PC-9 (cell line): ENCODE measurements at regions not wholly inside any gene's neighbourhood (a gene's known extent, or its start where the extent isn't known, plus 50 kb on each side); places are given as distances from the start of the nearest gene placed in this dataset.

Experiments
- BruUV-seq: library from RNA; stranded (reverse); fragments of 400-500 nt; replicated peaks from 2 replicates; lab custom pipeline; 2021; lab: Mats Ljungman, UMichigan
- CTCF ChIA-PET: fragments of 300-600 bp; sonication (Branson Sonifier 250); formaldehyde crosslinking; loops from one replicate; lab custom pipeline; 2022; ENCODE audit warnings: antibody characterized with exemption; lab: Charles Lee
- POLR2A ChIA-PET: fragments of 300-600 bp; sonication (Branson Sonifier 250); formaldehyde crosslinking; loops from one replicate; lab custom pipeline; 2022; ENCODE audit warnings: antibody characterized with exemption; ENCODE audit not compliant: unreplicated experiment; lab: Charles Lee
- DNase-seq, 2 experiments: peaks; one replicate each; pipeline versions ENCODE4 v3.0.0 to v3.0.0-alpha.2; 2015 to 2022; ENCODE audit warnings: mixed read lengths in 1 of 2
- H2AFZ ChIP-seq: fragments of 200-600 bp; sonication (generic); 2 replicates; pipeline ENCODE4 v1.8.1; 2017; ENCODE audit warnings: antibody characterized with exemption
- H3F3A ChIP-seq: fragments of 200-600 bp; sonication (generic); 2 replicates; pipeline ENCODE4 v1.8.1; 2017; ENCODE audit warnings: antibody characterized with exemption, mild to moderate bottlenecking, low read depth; ENCODE audit not compliant: insufficient read depth
- H3K27ac ChIP-seq: fragments of 200-600 bp; sonication (generic); 2 replicates; pipeline ENCODE4 v1.6.1; 2016; ENCODE audit warnings: mixed run types
- H3K27me3 ChIP-seq: fragments of 200-600 bp; sonication (generic); 2 replicates; pipeline ENCODE4 v1.6.1; 2016; ENCODE audit warnings: low read depth, mixed run types; ENCODE audit not compliant: insufficient read depth
- H3K36me3 ChIP-seq: fragments of 200-600 bp; sonication (generic); 2 replicates; pipeline ENCODE4 v1.6.1; 2016; ENCODE audit warnings: low read depth, mixed run types
- H3K4me1 ChIP-seq: fragments of 200-600 bp; sonication (generic); replicated peaks from 2 replicates; pipeline ENCODE4 v1.6.1; 2016; ENCODE audit warnings: mixed run types; ENCODE audit not compliant: insufficient read depth
- H3K4me2 ChIP-seq: fragments of 200-600 bp; sonication (generic); 2 replicates; pipeline ENCODE4 v1.6.1; 2017; ENCODE audit warnings: mixed run types
- H3K4me3 ChIP-seq: fragments of 200-600 bp; sonication (generic); 2 replicates; pipeline ENCODE4 v1.6.1; 2016; ENCODE audit warnings: mixed run types
- H3K79me2 ChIP-seq: fragments of 200-600 bp; sonication (generic); 2 replicates; pipeline ENCODE4 v1.6.1; 2017; ENCODE audit warnings: low read depth, mixed run types
- H3K9me2 ChIP-seq: fragments of 200-600 bp; sonication (generic); 2 replicates; pipeline ENCODE4 v1.8.1; 2017; ENCODE audit warnings: mild to moderate bottlenecking; ENCODE audit not compliant: insufficient read depth
- H3K9me3 ChIP-seq: fragments of 200-600 bp; sonication (generic); 2 replicates; pipeline ENCODE4 v1.8.1; 2016; ENCODE audit warnings: low read depth; ENCODE audit not compliant: insufficient read depth
- H4K20me1 ChIP-seq: fragments of 200-600 bp; sonication (generic); 2 replicates; pipeline ENCODE4 v1.8.1; 2017; ENCODE audit not compliant: insufficient read depth
- CTCF ChIP-seq: fragments of 200-600 bp; sonication (generic); conservative IDR thresholded peaks from 2 replicates; pipeline ENCODE4 v1.6.1; 2017; ENCODE audit warnings: mixed run types, antibody characterized with exemption, mild to moderate bottlenecking, moderate library complexity
- EZH2 ChIP-seq: fragments of 200-600 bp; sonication (generic); IDR thresholded peaks from 2 replicates; pipeline ENCODE4 v1.8.0; 2017; ENCODE audit warnings: antibody characterized with exemption, low read depth
- intact Hi-C: fragments of 100-400 bp; cut with micrococcal nuclease; formaldehyde crosslinking; loops from one replicate; pipeline ENCODE4 v1.10.0; 2022; ENCODE audit not compliant: unreplicated experiment

DNA sequence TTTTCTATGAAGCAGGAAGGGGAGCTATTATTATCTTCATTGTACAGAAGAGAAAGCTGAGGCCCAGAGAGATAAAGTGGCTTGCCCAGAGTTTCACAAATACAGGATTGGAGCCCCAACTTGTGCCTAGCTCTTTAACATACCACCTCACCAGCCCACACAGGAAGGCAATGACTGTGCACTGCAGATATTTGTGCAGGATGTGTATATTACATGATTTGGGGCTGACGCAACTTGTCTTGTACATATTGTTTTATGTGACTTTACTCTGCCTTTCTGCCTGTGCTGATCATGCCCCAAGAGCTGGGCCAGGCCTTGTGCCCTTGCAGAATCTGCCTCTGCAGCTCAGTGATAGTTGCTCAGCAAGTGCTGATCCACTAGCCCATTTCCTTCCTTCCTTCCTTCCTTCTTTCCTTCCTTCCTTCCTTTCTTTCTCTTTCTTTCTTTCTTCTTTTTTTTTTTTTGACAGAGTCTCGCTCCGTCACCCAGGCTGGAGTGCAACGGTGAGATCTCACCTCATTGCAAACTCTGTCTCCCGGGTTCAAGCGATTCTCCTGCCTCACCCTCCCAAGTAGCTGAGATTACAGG, 106.6 kb upstream of the TBCA start:
- no peaks in the 10 kb centered on the region for H3K9me3 ChIP-seq
- no peak overlapping the region for H3K4me2 ChIP-seq
- no peak for DNase-seq
- peaks cover 12% of the 10 kb centered on the region; the same call in 1 of the 2 replicates for H3K27me3 ChIP-seq
- no peaks in the 10 kb centered on the region for H4K20me1 ChIP-seq
- H3F3A ChIP-seq = no peaks in the 10 kb centered on the region
- no peak overlapping the region for H3K27ac ChIP-seq
- BruUV-seq = no TSS peak
- no peak overlapping the region for H2AFZ ChIP-seq
- no peaks in the 10 kb centered on the region for H3K79me2 ChIP-seq
- H3K36me3 ChIP-seq = no peaks in the 10 kb centered on the region
- CTCF ChIA-PET = no interaction called here
- TF ChIP-seq CTCF (no peak), EZH2 (no peak)
- H3K4me1 ChIP-seq = no peaks in the 10 kb centered on the region
- no peak overlapping the region for H3K4me3 ChIP-seq
- intact Hi-C loops = no loop called here
- POLR2A ChIA-PET = no interaction called here
- H3K9me2 ChIP-seq = no peaks in the 10 kb centered on the region; the same call in 1 of the 2 replicates

- POLR2A ChIA-PET = no interaction called here
- intact Hi-C loops = no loop called here
These were observed 105.4 kb upstream of the TBCA start for GRCh38 chr5:77881528-77881927.

DNA sequence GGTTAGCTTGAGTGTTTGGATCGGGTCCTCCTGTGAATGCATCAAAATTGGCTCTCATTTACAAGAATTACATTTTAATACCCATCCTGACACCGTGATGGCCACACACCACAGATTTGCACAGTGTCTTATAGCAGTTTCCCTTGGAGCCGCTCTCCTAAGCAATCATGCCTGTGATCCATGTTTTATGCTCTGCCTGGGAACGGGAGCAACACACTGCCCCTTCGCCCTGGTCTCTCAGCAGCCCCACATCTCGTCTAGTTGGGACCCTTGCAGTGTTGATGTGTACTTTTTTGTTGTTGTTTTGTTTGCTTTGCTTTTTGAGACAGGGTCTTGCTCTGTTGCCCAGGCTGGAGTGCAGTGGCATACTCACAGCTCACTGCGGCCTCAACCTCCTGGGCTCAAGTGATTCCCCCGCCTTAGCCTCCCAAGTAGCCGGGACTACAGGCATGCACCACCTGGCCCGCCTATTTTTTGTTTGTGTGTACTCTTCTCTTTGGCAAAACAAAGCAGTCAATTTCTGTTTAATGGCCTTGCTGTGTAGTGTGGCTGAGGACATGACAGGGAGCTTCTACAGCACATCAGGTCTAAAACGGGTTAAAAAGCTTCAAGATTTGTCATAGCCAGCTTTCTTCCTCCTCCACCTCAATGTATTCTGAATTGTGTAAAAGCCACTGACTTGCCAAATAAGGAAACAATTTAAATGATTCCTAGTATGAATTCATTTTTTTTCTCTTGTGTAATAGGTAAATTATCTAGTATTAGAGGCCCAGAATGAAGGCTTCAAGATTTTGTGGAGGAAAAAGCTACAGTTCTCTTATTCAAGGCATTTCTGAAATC, 101.6 kb upstream of the TBCA start:
- intact Hi-C loops = no loop called here
- Histone ChIP-seq H2AFZ (no peak overlapping the region), H3K4me1 (no peaks in the 10 kb centered on the region), H3K36me3 (no peaks in the 10 kb centered on the region), H3K4me2 (no peak overlapping the region), H3F3A (no peaks in the 10 kb centered on the region), H3K4me3 (no peak overlapping the region), H3K79me2 (no peaks in the 10 kb centered on the region), H4K20me1 (no peaks in the 10 kb centered on the region), H3K9me3 (no peaks in the 10 kb centered on the region), H3K9me2 (no peaks in the 10 kb centered on the region), H3K27ac (no peak overlapping the region), H3K27me3 (no peaks in the 10 kb centered on the region)
- BruUV-seq = no TSS peak
- CTCF ChIA-PET = interaction anchor here (0.7 kb wide), 1 partner anchor 391 kb away, joined by 7 read pairs; no protein-coding TSS in a partner anchor
- POLR2A ChIA-PET = no interaction called here
- TF ChIP-seq CTCF = no peak
- no peak for DNase-seq

More at GRCh38 chr5:77881528-77881927, 105.4 kb upstream of the TBCA start:
- no peaks in the 10 kb centered on the region; the same call in 1 of the 2 replicates for H3K9me2 ChIP-seq
- no peaks in the 10 kb centered on the region for H3F3A ChIP-seq
- no peaks in the 10 kb centered on the region for H3K9me3 ChIP-seq
- H3K36me3 ChIP-seq = no peaks in the 10 kb centered on the region
- H3K79me2 ChIP-seq = no peaks in the 10 kb centered on the region
- H3K4me1 ChIP-seq = no peaks in the 10 kb centered on the region
- no peak overlapping the region for H3K4me3 ChIP-seq
- H4K20me1 ChIP-seq = no peaks in the 10 kb centered on the region
- CTCF ChIA-PET = no interaction called here
- DNase-seq = no peak
- BruUV-seq = no TSS peak
- H3K4me2 ChIP-seq = no peak overlapping the region
- H2AFZ ChIP-seq = no peak overlapping the region
- no peak for TF ChIP-seq CTCF
- TF ChIP-seq EZH2 = no peak
- H3K27ac ChIP-seq = no peak overlapping the region
- peaks cover 12% of the 10 kb centered on the region; the same call in 1 of the 2 replicates for H3K27me3 ChIP-seq
